ENCODE measurements at regions not wholly inside any gene's neighbourhood (a gene's known extent, or its start where the extent isn't known, plus 50 kb on each side); places are given as distances from the start of the nearest gene placed in this dataset.

GRCh38 chr18:51363384-51363783, 165.9 kb upstream of the MEX3C start:
- no peak overlapping the region for H3K27ac ChIP-seq
- no peak overlapping the region for H3K4me3 ChIP-seq
- TF ChIP-seq POLR2A (IDR thresholded peaks at IDR 0.05) (no peak), POLR2AphosphoS5 (IDR thresholded peaks at IDR 0.05) (no peak), CTCF (IDR thresholded peaks at IDR 0.05) (no peak)
- no peaks in the 10 kb centered on the region for H3K27me3 ChIP-seq (replicated peaks; ENCODE audit: insufficient read depth)
- WGBS, result 84% methylated on average over 1 of the region's 1 CpG
- no peaks in the 10 kb centered on the region for H3K9me3 ChIP-seq
- no peaks in the 10 kb centered on the region for H3K4me1 ChIP-seq (replicated peaks)
- intact Hi-C loops (cut with DNase I), result no loop called here
- no peaks in the 10 kb centered on the region for H3K36me3 ChIP-seq
- no peak for DNase-seq (ENCODE audit: low spot score)

- Histone ChIP-seq H3K27ac (no peak overlapping the region), H3K27me3 (replicated peaks; ENCODE audit: insufficient read depth) (no peaks in the 10 kb centered on the region), H3K9me3 (no peaks in the 10 kb centered on the region), H3K36me3 (no peaks in the 10 kb centered on the region), H3K4me1 (replicated peaks) (no peaks in the 10 kb centered on the region), H3K4me3 (no peak overlapping the region)
- TF ChIP-seq CTCF (IDR thresholded peaks at IDR 0.05) (no peak), POLR2A (IDR thresholded peaks at IDR 0.05) (no peak), POLR2AphosphoS5 (IDR thresholded peaks at IDR 0.05) (no peak)
- intact Hi-C loops (cut with DNase I), result no loop called here
- DNase-seq (ENCODE audit: low spot score), result no peak
- WGBS, result 43% methylated on average over 3 of the region's 3 CpGs
Measured at GRCh38 chr18:51370996-51371395, 173.5 kb upstream of the MEX3C start.

GRCh38 chr18:51371929-51372328, 174.4 kb upstream of the MEX3C start:
- WGBS, result 88% methylated on average over 1 of the region's 1 CpG
- no peak for DNase-seq (ENCODE audit: low spot score)
- Histone ChIP-seq H3K27me3 (replicated peaks; ENCODE audit: insufficient read depth) (no peaks in the 10 kb centered on the region), H3K9me3 (no peaks in the 10 kb centered on the region), H3K4me1 (replicated peaks) (no peaks in the 10 kb centered on the region), H3K4me3 (no peak overlapping the region), H3K36me3 (no peaks in the 10 kb centered on the region), H3K27ac (no peak overlapping the region)
- intact Hi-C loops (cut with DNase I), result no loop called here
- TF ChIP-seq POLR2AphosphoS5 (IDR thresholded peaks at IDR 0.05) (no peak), POLR2A (IDR thresholded peaks at IDR 0.05) (no peak), CTCF (IDR thresholded peaks at IDR 0.05) (no peak)

- Histone ChIP-seq H3K27me3 (replicated peaks; ENCODE audit: insufficient read depth) (no peaks in the 10 kb centered on the region), H3K4me1 (replicated peaks) (no peaks in the 10 kb centered on the region), H3K27ac (no peak overlapping the region), H3K4me3 (no peak overlapping the region), H3K36me3 (no peaks in the 10 kb centered on the region), H3K9me3 (no peaks in the 10 kb centered on the region)
- TF ChIP-seq POLR2AphosphoS5 (IDR thresholded peaks at IDR 0.05) (no peak), CTCF (IDR thresholded peaks at IDR 0.05) (no peak), POLR2A (IDR thresholded peaks at IDR 0.05) (no peak)
- WGBS, result 78% methylated on average over 4 of the region's 4 CpGs
- no peak for DNase-seq (ENCODE audit: low spot score)
- intact Hi-C loops (cut with DNase I), result no loop called here
Measured at GRCh38 chr18:51382081-51382480, 184.6 kb upstream of the MEX3C start.

GRCh38 chr18:51383116-51383515, 185.6 kb upstream of the MEX3C start:
- 66% methylated on average over 4 of the region's 4 CpGs for WGBS
- no peaks in the 10 kb centered on the region for H3K4me1 ChIP-seq (replicated peaks)
- no peak overlapping the region for H3K4me3 ChIP-seq
- TF ChIP-seq POLR2AphosphoS5 (IDR thresholded peaks at IDR 0.05) (no peak), POLR2A (IDR thresholded peaks at IDR 0.05) (no peak), CTCF (IDR thresholded peaks at IDR 0.05) (no peak)
- intact Hi-C loops (cut with DNase I), result no loop called here
- no peaks in the 10 kb centered on the region for H3K36me3 ChIP-seq
- no peak for DNase-seq (ENCODE audit: low spot score)
- H3K9me3 ChIP-seq, result no peaks in the 10 kb centered on the region
- H3K27me3 ChIP-seq (replicated peaks; ENCODE audit: insufficient read depth), result no peaks in the 10 kb centered on the region
- H3K27ac ChIP-seq, result no peak overlapping the region
